K562 (cell line): ENCODE measurements at regions not wholly inside any gene's neighbourhood (a gene's known extent, or its start where the extent isn't known, plus 50 kb on each side); places are given as distances from the start of the nearest gene placed in this dataset.

Source experiments
- ARHGAP35 ChIP-seq: fragments of 450-650 bp; IDR thresholded peaks from 2 replicates; pipeline ENCODE4 v1.6.1; 2018; ENCODE audit not compliant: partially characterized antibody
- CREM ChIP-seq: IDR thresholded peaks from 2 replicates; pipeline ENCODE4 v1.6.1; 2014; ENCODE audit warnings: antibody characterized with exemption, low read depth
- SMARCA4 ChIP-seq: fragments of 450-650 bp; IDR thresholded peaks from 2 replicates; pipeline ENCODE4 v1.6.1; 2016
- ZNF3 ChIP-seq: fragments of 250-450 bp; sonication (Bioruptor Pico); IDR thresholded peaks from 2 replicates; pipeline ENCODE4 v1.5.0; 2021; ENCODE audit warnings: mild to moderate bottlenecking, moderate library complexity
- TF ChIP-seq, protein P1 (sequence below), 2 experiments: fragments of 450-650 bp; formaldehyde crosslinking in 1 of 2; IDR thresholded peaks; 2 replicates each; pipeline versions ENCODE4 v1.4.0 to v1.6.1; 2014 to 2020; ENCODE audit warnings: mild to moderate bottlenecking in 2 of 2, borderline replicate concordance in 1 of 2, low read depth in 1 of 2
- TF ChIP-seq, protein P2 (sequence below): fragments of 450-650 bp; IDR thresholded peaks from 2 replicates; pipeline ENCODE4 v1.6.1; 2017; ENCODE audit warnings: antibody characterized with exemption, mild to moderate bottlenecking
- TF ChIP-seq, protein P3 (sequence below): fragments of 250-450 bp; sonication (Bioruptor Pico); IDR thresholded peaks from 2 replicates; pipeline ENCODE4 v1.8.0; 2021; ENCODE audit warnings: moderate library complexity, mild to moderate bottlenecking, inconsistent platforms
- TF ChIP-seq, protein P4 (sequence below): fragments of 450-650 bp; IDR thresholded peaks from 2 replicates; pipeline ENCODE4 v1.6.1; 2014; ENCODE audit warnings: low read depth, mild to moderate bottlenecking, moderate library complexity, borderline replicate concordance
- TF ChIP-seq, protein P5 (sequence below), 2 experiments: IDR thresholded peaks; 2 replicates each; pipeline ENCODE4 v1.6.1; 2011; ENCODE audit warnings: borderline replicate concordance in 1 of 2, control low read depth in 1 of 2, low read depth in 1 of 2, low read length in 1 of 2, mild to moderate bottlenecking in 1 of 2, mixed read lengths in 1 of 2, moderate library complexity in 1 of 2; ENCODE audit not compliant: insufficient read depth in 1 of 2, insufficient read length in 1 of 2, poor library complexity in 1 of 2, severe bottlenecking in 1 of 2; ENCODE audit errors: extremely low read depth in 1 of 2

DNA sequence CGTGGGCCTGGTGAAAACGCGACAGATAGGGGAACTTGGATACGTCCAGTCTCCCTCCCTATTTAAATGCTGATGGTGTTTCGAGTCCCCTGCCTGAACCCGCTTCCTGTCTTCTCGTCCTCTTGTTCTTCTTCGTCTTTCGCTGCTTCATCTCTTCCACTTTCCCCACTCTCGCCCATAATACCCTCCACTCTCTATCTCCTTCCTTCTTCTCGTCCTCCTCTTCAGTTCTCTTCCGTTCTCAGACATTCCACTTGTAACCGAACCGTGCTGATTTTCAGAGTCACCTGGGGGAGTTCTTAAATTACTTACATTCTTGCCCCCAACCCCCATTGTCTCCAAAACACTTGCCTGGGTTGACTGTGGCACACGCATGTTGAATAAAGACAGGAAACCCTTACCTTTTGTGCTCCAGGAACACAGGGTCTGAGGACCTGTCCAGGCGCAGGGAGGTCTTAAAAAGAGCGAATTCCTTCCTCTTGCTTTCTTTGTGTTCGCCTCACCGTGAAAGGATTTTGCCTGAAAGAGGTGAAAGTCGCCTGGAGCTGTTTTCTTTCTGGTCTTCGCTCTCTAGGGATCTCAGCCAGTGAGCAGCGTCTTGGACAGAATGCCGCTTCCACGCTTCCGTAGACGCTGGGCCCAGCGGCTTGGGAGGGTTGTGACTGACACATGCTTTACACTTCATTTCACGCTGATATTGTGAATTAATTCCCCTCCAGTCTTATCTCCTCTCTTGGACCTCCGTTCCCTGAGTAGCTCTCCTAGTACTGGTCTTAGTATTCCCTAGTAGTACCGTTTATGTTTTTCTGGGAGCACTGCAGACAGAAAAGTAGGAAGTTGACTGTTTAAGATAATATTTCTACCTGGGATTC lies 184.0 kb downstream of the GPX5 start (continued):
- TF ChIP-seq, protein P1, sequence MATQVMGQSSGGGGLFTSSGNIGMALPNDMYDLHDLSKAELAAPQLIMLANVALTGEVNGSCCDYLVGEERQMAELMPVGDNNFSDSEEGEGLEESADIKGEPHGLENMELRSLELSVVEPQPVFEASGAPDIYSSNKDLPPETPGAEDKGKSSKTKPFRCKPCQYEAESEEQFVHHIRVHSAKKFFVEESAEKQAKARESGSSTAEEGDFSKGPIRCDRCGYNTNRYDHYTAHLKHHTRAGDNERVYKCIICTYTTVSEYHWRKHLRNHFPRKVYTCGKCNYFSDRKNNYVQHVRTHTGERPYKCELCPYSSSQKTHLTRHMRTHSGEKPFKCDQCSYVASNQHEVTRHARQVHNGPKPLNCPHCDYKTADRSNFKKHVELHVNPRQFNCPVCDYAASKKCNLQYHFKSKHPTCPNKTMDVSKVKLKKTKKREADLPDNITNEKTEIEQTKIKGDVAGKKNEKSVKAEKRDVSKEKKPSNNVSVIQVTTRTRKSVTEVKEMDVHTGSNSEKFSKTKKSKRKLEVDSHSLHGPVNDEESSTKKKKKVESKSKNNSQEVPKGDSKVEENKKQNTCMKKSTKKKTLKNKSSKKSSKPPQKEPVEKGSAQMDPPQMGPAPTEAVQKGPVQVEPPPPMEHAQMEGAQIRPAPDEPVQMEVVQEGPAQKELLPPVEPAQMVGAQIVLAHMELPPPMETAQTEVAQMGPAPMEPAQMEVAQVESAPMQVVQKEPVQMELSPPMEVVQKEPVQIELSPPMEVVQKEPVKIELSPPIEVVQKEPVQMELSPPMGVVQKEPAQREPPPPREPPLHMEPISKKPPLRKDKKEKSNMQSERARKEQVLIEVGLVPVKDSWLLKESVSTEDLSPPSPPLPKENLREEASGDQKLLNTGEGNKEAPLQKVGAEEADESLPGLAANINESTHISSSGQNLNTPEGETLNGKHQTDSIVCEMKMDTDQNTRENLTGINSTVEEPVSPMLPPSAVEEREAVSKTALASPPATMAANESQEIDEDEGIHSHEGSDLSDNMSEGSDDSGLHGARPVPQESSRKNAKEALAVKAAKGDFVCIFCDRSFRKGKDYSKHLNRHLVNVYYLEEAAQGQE (IDR thresholded peaks at IDR 0.05; ENCODE audit: borderline replicate concordance): no peak
- TF ChIP-seq, protein P1 (CRISPR knock-in tag; IDR thresholded peaks at IDR 0.05; ENCODE audit: low read depth): 0 out of 2 replicates have a peak, but pooled peaks have one; percentile 39
- TF ChIP-seq, protein P2, sequence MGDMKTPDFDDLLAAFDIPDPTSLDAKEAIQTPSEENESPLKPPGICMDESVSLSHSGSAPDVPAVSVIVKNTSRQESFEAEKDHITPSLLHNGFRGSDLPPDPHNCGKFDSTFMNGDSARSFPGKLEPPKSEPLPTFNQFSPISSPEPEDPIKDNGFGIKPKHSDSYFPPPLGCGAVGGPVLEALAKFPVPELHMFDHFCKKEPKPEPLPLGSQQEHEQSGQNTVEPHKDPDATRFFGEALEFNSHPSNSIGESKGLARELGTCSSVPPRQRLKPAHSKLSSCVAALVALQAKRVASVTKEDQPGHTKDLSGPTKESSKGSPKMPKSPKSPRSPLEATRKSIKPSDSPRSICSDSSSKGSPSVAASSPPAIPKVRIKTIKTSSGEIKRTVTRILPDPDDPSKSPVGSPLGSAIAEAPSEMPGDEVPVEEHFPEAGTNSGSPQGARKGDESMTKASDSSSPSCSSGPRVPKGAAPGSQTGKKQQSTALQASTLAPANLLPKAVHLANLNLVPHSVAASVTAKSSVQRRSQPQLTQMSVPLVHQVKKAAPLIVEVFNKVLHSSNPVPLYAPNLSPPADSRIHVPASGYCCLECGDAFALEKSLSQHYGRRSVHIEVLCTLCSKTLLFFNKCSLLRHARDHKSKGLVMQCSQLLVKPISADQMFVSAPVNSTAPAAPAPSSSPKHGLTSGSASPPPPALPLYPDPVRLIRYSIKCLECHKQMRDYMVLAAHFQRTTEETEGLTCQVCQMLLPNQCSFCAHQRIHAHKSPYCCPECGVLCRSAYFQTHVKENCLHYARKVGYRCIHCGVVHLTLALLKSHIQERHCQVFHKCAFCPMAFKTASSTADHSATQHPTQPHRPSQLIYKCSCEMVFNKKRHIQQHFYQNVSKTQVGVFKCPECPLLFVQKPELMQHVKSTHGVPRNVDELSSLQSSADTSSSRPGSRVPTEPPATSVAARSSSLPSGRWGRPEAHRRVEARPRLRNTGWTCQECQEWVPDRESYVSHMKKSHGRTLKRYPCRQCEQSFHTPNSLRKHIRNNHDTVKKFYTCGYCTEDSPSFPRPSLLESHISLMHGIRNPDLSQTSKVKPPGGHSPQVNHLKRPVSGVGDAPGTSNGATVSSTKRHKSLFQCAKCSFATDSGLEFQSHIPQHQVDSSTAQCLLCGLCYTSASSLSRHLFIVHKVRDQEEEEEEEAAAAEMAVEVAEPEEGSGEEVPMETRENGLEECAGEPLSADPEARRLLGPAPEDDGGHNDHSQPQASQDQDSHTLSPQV: no peak; the same call in none of the 2 replicates
- no peak for TF ChIP-seq ZNF3
- peak; percentile 54 for TF ChIP-seq CREM
- TF ChIP-seq SMARCA4: peak; percentile 41; the same call in 1 of the 2 replicates
- TF ChIP-seq, protein P3, sequence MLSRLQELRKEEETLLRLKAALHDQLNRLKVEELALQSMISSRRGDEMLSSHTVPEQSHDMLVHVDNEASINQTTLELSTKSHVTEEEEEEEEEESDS (CRISPR knock-in tag): no peak
- TF ChIP-seq ARHGAP35: peak; percentile 86
- TF ChIP-seq, protein P4, sequence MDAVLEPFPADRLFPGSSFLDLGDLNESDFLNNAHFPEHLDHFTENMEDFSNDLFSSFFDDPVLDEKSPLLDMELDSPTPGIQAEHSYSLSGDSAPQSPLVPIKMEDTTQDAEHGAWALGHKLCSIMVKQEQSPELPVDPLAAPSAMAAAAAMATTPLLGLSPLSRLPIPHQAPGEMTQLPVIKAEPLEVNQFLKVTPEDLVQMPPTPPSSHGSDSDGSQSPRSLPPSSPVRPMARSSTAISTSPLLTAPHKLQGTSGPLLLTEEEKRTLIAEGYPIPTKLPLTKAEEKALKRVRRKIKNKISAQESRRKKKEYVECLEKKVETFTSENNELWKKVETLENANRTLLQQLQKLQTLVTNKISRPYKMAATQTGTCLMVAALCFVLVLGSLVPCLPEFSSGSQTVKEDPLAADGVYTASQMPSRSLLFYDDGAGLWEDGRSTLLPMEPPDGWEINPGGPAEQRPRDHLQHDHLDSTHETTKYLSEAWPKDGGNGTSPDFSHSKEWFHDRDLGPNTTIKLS: peak; percentile 26; the same call in 1 of the 2 replicates
- TF ChIP-seq, protein P5, sequence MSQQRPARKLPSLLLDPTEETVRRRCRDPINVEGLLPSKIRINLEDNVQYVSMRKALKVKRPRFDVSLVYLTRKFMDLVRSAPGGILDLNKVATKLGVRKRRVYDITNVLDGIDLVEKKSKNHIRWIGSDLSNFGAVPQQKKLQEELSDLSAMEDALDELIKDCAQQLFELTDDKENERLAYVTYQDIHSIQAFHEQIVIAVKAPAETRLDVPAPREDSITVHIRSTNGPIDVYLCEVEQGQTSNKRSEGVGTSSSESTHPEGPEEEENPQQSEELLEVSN (IDR thresholded peaks at IDR 0.05; ENCODE audit: borderline replicate concordance in 1 of 2, extremely low read depth in 1 of 2, insufficient read depth in 1 of 2, insufficient read length in 1 of 2, low read depth in 1 of 2, low read length in 1 of 2, poor library complexity in 1 of 2, severe bottlenecking in 1 of 2): peak; percentile 90 to 98
